ENCODE measurements at regions not wholly inside any gene's neighbourhood (a gene's known extent, or its start where the extent isn't known, plus 50 kb on each side); places are given as distances from the start of the nearest gene placed in this dataset.

DNA sequence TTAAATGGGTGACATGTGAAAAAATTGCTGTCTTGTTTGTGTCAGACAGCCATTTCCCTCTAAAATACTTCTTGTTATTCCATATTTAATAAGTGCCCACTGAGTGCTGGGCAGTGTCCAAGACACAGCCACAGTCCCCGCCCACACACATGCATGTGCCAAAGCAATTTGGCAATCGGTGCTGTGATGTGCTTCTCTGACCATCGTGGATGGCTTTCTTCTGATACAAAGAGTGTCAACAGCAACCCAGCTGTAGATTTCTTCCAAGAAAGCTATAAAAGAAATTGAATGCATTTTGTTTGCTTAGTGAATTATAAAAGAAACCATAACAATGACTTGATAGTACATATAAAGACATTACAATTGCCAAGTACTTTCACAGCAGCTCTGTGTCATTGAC is 140.5 kb upstream of the ATXN1 start:
- TF ChIP-seq, protein P1, sequence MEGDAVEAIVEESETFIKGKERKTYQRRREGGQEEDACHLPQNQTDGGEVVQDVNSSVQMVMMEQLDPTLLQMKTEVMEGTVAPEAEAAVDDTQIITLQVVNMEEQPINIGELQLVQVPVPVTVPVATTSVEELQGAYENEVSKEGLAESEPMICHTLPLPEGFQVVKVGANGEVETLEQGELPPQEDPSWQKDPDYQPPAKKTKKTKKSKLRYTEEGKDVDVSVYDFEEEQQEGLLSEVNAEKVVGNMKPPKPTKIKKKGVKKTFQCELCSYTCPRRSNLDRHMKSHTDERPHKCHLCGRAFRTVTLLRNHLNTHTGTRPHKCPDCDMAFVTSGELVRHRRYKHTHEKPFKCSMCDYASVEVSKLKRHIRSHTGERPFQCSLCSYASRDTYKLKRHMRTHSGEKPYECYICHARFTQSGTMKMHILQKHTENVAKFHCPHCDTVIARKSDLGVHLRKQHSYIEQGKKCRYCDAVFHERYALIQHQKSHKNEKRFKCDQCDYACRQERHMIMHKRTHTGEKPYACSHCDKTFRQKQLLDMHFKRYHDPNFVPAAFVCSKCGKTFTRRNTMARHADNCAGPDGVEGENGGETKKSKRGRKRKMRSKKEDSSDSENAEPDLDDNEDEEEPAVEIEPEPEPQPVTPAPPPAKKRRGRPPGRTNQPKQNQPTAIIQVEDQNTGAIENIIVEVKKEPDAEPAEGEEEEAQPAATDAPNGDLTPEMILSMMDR (IDR thresholded peaks at IDR 0.05), result no peak
- TF ChIP-seq POLR2A (IDR thresholded peaks at IDR 0.05) (no peak), POLR2AphosphoS5 (IDR thresholded peaks at IDR 0.05) (peak; percentile 70)

Data from prostate gland (tissue), 2 donors.